ENCODE measurements at regions not wholly inside any gene's neighbourhood (a gene's known extent, or its start where the extent isn't known, plus 50 kb on each side); places are given as distances from the start of the nearest gene placed in this dataset.

GRCh38 chr9:13532407-13532806 lies 252.9 kb upstream of the MPDZ start:
- TF ChIP-seq, protein P1, sequence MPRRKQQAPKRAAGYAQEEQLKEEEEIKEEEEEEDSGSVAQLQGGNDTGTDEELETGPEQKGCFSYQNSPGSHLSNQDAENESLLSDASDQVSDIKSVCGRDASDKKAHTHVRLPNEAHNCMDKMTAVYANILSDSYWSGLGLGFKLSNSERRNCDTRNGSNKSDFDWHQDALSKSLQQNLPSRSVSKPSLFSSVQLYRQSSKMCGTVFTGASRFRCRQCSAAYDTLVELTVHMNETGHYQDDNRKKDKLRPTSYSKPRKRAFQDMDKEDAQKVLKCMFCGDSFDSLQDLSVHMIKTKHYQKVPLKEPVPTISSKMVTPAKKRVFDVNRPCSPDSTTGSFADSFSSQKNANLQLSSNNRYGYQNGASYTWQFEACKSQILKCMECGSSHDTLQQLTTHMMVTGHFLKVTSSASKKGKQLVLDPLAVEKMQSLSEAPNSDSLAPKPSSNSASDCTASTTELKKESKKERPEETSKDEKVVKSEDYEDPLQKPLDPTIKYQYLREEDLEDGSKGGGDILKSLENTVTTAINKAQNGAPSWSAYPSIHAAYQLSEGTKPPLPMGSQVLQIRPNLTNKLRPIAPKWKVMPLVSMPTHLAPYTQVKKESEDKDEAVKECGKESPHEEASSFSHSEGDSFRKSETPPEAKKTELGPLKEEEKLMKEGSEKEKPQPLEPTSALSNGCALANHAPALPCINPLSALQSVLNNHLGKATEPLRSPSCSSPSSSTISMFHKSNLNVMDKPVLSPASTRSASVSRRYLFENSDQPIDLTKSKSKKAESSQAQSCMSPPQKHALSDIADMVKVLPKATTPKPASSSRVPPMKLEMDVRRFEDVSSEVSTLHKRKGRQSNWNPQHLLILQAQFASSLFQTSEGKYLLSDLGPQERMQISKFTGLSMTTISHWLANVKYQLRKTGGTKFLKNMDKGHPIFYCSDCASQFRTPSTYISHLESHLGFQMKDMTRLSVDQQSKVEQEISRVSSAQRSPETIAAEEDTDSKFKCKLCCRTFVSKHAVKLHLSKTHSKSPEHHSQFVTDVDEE (CRISPR knock-in tag; IDR thresholded peaks at IDR 0.05): no peak
- no peak for TF ChIP-seq OSR1 (CRISPR knock-in tag; IDR thresholded peaks at IDR 0.05)
- TF ChIP-seq RARB (CRISPR knock-in tag; IDR thresholded peaks at IDR 0.05): no peak

Measured in SK-N-SH treated with all-trans-retinoic acid at 6 μM for 48 hours (cell line).